ENCODE measurements at regions not wholly inside any gene's neighbourhood (a gene's known extent, or its start where the extent isn't known, plus 50 kb on each side); places are given as distances from the start of the nearest gene placed in this dataset.

DNA sequence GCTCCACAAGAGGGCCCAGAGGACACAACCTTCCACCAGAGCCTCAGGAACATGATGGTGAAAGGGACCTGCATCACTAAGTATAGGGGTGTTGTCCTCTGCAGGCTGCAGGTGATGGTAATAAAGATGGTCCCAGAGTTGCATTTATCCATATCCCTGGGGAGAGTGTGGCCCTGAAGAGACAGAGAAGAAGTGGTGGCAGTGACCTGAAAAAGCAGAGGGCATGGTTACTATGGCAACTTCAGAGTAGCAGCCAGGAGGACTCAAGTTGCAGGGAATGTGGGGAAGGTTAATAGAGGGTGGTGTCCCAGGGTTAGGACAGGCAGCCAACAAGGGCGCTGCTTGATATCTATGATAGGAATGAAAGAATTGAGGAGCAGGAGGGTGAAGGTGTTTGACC is 57.1 kb downstream of the HLA-A start:
- no peak for DNase-seq (ENCODE audit: low read depth in 1 of 2, low spot score in 1 of 2)
- no peak overlapping the region for H3K4me3 ChIP-seq (replicated peaks; ENCODE audit: insufficient read depth, low read length)
- H3K27ac ChIP-seq (replicated peaks), result no peak overlapping the region
- H3K27me3 ChIP-seq (ENCODE audit: insufficient read depth, poor library complexity, severe bottlenecking), result no peaks in the 10 kb centered on the region
- TF ChIP-seq SPI1 (IDR thresholded peaks at IDR 0.05; ENCODE audit: borderline replicate concordance, low read depth), result no peak
- TF ChIP-seq, protein P1, sequence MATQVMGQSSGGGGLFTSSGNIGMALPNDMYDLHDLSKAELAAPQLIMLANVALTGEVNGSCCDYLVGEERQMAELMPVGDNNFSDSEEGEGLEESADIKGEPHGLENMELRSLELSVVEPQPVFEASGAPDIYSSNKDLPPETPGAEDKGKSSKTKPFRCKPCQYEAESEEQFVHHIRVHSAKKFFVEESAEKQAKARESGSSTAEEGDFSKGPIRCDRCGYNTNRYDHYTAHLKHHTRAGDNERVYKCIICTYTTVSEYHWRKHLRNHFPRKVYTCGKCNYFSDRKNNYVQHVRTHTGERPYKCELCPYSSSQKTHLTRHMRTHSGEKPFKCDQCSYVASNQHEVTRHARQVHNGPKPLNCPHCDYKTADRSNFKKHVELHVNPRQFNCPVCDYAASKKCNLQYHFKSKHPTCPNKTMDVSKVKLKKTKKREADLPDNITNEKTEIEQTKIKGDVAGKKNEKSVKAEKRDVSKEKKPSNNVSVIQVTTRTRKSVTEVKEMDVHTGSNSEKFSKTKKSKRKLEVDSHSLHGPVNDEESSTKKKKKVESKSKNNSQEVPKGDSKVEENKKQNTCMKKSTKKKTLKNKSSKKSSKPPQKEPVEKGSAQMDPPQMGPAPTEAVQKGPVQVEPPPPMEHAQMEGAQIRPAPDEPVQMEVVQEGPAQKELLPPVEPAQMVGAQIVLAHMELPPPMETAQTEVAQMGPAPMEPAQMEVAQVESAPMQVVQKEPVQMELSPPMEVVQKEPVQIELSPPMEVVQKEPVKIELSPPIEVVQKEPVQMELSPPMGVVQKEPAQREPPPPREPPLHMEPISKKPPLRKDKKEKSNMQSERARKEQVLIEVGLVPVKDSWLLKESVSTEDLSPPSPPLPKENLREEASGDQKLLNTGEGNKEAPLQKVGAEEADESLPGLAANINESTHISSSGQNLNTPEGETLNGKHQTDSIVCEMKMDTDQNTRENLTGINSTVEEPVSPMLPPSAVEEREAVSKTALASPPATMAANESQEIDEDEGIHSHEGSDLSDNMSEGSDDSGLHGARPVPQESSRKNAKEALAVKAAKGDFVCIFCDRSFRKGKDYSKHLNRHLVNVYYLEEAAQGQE (IDR thresholded peaks at IDR 0.05; ENCODE audit: insufficient replicate concordance, low read depth), result no peak
- no peak for TF ChIP-seq POLR2AphosphoS5 (IDR thresholded peaks at IDR 0.05; ENCODE audit: low read depth)
- TF ChIP-seq GABPA (IDR thresholded peaks at IDR 0.05; ENCODE audit: low read depth), result no peak
- TF ChIP-seq, protein P2, sequence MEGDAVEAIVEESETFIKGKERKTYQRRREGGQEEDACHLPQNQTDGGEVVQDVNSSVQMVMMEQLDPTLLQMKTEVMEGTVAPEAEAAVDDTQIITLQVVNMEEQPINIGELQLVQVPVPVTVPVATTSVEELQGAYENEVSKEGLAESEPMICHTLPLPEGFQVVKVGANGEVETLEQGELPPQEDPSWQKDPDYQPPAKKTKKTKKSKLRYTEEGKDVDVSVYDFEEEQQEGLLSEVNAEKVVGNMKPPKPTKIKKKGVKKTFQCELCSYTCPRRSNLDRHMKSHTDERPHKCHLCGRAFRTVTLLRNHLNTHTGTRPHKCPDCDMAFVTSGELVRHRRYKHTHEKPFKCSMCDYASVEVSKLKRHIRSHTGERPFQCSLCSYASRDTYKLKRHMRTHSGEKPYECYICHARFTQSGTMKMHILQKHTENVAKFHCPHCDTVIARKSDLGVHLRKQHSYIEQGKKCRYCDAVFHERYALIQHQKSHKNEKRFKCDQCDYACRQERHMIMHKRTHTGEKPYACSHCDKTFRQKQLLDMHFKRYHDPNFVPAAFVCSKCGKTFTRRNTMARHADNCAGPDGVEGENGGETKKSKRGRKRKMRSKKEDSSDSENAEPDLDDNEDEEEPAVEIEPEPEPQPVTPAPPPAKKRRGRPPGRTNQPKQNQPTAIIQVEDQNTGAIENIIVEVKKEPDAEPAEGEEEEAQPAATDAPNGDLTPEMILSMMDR (IDR thresholded peaks at IDR 0.05; ENCODE audit: insufficient read depth, low read length), result no peak

DNA sequence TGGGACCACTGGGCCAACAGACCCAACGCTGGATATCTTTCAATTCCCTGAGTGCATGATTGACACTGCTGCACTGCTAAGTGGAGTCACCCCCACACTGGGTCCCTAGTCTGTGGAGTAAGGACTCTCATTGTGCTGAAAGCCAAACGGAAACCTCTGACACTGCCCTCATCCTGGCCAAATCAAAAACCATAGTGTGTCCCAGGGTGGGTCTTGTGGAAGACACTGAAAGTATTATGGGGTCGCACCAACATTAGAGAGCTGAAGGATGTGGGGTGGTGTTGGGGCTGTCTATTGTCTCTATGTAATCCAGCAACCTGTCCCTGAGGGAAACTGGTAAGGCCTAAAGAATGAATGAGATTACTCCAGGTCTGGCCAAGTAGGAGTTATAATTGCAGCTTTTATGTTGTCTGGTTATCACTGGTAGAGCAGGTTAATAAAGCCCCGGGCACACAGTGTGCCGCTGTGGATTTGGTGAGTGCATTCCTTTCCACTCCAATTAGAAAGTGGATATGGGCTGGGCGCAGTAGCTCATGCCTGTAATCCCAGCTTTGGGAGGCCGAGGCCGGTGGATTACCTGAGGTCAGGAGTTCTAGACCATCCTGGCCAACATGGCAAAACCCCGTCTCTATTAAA is 57.9 kb downstream of the HLA-A start:
- DNase-seq (ENCODE audit: low read depth in 1 of 2, low spot score in 1 of 2), result no peak
- H3K4me3 ChIP-seq (replicated peaks; ENCODE audit: insufficient read depth, low read length), result no peak overlapping the region
- no peak overlapping the region for H3K27ac ChIP-seq (replicated peaks)
- TF ChIP-seq, protein P2 (IDR thresholded peaks at IDR 0.05; ENCODE audit: insufficient read depth, low read length), result no peak
- TF ChIP-seq GABPA (IDR thresholded peaks at IDR 0.05; ENCODE audit: low read depth), result no peak
- TF ChIP-seq SPI1 (IDR thresholded peaks at IDR 0.05; ENCODE audit: borderline replicate concordance, low read depth), result no peak
- no peaks in the 10 kb centered on the region for H3K27me3 ChIP-seq (ENCODE audit: insufficient read depth, poor library complexity, severe bottlenecking)

DNA sequence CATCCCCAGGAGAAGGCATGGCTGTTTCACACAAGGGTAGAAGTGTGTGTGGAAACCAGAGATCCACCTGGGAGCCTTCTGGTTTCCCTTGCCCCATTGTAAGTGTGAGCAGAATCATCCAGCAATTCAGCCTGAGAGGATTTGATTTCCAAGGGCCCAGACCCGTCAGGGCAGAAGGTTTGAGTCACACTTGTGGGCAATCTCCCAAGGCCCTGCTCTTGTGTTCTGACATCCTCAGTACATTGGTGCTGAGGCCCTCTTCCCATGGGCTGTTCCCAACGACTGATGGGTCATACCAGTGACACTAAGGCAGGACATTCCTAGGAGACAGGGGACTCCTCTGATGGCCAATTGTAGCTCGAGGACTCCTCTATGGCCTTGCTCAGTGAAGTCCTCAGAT is 58.2 kb upstream of the POLR1H start:
- no peak for DNase-seq (ENCODE audit: low read depth in 1 of 2, low spot score in 1 of 2)
- H3K4me3 ChIP-seq (replicated peaks; ENCODE audit: insufficient read depth, low read length), result no peak overlapping the region
- peaks cover 16% of the 10 kb centered on the region for H3K27me3 ChIP-seq (ENCODE audit: insufficient read depth, poor library complexity, severe bottlenecking)
- no peak overlapping the region for H3K27ac ChIP-seq (replicated peaks)
- TF ChIP-seq, protein P2 (IDR thresholded peaks at IDR 0.05; ENCODE audit: insufficient read depth, low read length), result no peak
- TF ChIP-seq, protein P1 (IDR thresholded peaks at IDR 0.05; ENCODE audit: insufficient replicate concordance, low read depth), result no peak
- TF ChIP-seq POLR2AphosphoS5 (IDR thresholded peaks at IDR 0.05; ENCODE audit: low read depth) (no peak), SPI1 (IDR thresholded peaks at IDR 0.05; ENCODE audit: borderline replicate concordance, low read depth) (no peak), GABPA (IDR thresholded peaks at IDR 0.05; ENCODE audit: low read depth) (no peak)

DNA sequence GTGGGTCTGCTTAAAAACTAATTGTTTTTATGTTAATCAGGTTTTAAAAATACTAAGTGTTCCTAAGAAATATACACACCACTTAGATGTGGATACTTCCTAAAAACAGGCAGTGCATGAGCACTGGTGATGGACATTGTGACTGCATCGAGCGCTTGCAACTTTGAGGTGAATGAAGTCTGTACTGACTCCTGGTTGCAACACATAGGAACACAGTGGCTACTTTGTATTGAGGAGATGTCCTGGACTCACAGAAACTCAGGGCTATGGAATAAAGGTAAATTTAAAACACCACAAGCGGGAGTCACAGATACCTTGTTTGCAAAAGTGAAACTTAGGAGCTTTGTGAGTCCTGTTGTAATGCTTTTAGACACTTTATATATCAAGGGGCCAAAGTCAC is 55.6 kb upstream of the POLR1H start:
- TF ChIP-seq, protein P1 (IDR thresholded peaks at IDR 0.05; ENCODE audit: insufficient replicate concordance, low read depth), result no peak
- TF ChIP-seq, protein P2 (IDR thresholded peaks at IDR 0.05; ENCODE audit: insufficient read depth, low read length), result no peak
- no peak for TF ChIP-seq SPI1 (IDR thresholded peaks at IDR 0.05; ENCODE audit: borderline replicate concordance, low read depth)
- TF ChIP-seq GABPA (IDR thresholded peaks at IDR 0.05; ENCODE audit: low read depth), result no peak
- no peak for TF ChIP-seq POLR2AphosphoS5 (IDR thresholded peaks at IDR 0.05; ENCODE audit: low read depth)
- Histone ChIP-seq H3K27ac (replicated peaks) (no peak overlapping the region), H3K4me3 (replicated peaks; ENCODE audit: insufficient read depth, low read length) (no peak overlapping the region), H3K27me3 (ENCODE audit: insufficient read depth, poor library complexity, severe bottlenecking) (peaks cover 16% of the 10 kb centered on the region)
- DNase-seq (ENCODE audit: low read depth in 1 of 2, low spot score in 1 of 2), result no peak
